ENCODE measurements at regions not wholly inside any gene's neighbourhood (a gene's known extent, or its start where the extent isn't known, plus 50 kb on each side); places are given as distances from the start of the nearest gene placed in this dataset.
A peak's percentile ranks its signal among the peaks of the same experiment; 100 is the strongest.
"Not testable (repeated sequence)": the region's sequence is repeated elsewhere in the genome, so short reads cannot be mapped to it uniquely, and the experiment has no call there.

DNA sequence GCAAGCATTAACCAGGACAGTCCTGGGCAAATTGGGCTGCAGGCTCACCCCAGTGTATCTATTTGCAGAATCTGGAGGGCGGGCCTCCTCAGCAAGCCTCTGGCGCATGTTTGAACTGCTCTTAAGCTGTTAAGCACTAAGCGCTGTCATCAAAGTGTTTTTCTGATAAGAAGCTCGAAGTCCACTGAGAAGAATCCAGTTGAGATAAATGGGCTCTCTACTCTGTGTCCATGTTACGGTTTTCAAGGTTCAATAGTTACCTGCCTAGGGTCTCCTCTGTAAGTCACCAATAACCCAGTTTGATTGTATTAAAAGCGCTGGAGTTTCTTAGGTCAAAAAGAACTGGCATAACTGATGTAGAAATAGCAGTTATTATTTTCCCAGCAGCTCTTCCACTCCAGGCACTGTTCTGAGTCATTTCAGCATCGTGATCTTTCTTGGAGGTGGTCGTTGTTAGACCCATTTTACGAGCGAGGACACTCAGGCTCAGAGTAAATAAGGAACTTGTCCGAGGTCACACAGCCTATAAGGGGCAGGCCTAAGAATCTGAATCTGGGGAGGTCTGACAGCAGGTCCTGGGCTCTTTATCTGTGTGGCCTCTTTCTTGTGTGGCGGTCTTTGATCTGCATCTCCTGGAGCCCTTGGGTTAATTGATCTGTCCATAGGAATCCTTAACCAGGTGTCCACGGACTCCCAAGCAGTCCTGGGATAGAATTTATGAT, 207.4 kb upstream of the ZNF217 start:
- peak; percentile 89 for DNase-seq (ENCODE audit: low spot score)

DNA sequence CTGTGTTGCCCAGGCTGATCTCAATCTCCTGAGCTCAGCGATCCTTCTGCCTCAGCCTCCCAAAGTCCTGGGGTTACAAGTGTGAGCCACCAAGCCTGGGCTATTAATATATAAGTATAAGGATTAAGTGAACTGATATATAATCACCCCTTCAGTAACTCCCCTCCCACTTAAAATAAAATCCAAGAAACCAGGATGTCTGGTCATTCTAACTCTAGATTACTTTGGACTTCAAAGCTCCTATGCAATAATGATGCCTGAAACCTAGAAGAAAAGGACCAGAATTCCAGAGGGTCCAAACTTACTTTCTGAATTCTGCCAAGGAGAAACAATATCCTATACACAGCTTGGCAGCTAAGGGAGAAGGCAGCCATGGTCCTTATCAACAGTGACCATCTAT, 206.8 kb upstream of the ZNF217 start:
- peak; percentile 49 for DNase-seq (ENCODE audit: low spot score)

DNA sequence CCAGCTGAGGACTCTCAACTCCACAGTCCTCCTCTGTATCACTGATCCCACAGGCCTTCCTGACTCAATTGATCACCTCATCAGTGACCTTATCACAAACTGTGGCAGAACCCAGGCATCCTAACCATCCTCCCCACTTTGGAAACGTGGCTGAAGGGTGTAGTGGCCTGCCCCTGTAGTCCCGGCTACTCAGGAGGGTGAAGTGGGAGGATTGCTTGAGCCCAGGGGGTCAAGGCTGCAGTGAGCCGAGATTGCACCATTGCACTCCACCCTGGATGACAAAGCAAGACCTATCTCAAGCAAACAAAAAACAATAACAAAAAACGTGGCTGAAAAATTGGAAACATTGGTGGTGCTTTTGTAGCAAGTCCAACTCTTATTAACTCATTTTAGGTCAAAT, 203.4 kb upstream of the ZNF217 start:
- no peak for DNase-seq (ENCODE audit: low spot score)

DNA sequence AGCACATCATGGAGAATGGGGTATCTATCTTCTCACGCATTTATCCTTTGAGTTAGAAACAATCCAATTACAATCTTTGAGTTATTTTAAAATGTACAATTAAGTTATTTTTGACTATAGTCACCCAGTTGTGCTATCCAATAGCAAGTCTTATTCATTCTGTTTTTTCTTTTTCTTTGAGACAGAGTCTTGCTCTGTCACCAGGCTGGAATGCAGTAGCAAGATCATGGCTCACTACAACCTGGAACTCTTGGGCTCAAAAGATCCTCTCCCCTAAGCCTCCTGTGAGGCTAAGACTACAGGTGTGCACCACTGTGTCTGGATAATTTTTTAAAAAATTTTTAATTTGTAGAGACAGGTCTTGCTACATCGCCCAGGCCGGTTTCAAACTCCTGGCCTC, 201.5 kb upstream of the ZNF217 start:
- no peak for DNase-seq (ENCODE audit: low spot score)

DNA sequence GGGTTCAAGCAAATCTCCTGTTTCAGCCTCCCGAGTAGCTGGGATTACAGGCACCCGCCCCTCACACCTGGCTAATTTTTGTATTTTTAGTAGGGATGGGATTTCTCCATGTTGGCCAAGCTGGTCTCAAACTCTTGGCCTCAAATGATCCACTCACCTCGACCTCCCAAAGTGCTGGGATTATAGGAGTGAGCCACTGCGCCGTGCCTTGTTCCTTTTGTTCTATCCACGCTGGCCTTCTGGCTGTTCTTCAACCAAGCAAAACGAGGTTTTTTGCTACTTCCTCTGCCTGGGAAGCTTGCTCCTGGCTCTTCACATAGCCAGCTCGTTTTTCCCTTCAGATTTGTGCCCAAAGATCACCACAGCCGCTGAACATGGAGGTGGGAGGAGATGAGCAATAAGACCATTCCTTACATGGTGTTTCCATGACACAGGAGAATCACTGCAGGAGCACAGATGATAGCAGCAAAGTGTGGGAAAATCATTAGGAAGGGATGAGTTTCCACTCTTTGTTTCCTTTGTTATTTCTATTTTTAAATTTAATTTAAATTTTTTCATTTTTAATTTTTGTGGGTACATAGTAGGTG, 201.0 kb upstream of the ZNF217 start:
- DNase-seq (ENCODE audit: low spot score) = no peak

DNA sequence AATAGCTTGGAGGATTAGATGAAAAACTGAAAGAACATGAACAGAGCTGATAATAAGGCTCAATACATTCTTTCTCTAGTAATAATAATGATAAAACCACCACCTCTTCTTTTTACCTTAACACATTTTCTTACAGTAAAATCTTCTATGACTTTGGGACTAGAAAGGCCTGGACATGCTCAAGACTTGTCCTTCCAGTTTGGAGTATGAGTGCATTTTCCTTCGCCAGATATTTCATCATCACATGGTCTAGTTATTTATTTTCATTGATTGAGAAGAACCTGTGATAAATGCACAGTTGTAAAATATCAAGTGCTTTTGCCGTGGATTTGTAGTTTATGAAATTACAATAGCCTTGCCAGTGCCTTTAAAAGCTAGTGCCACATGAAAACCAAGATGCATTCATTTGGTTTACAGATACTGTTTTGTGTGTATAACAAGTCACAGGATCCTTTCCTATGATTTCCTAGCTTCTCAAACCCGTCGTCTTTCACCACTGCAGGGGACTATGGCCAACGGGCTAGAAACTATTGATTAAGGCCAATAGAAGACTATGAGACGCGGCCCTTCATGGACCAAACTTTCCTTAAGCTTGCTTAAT, 200.2 kb upstream of the ZNF217 start:
- peak; percentile 23 for DNase-seq (ENCODE audit: low spot score)

DNA sequence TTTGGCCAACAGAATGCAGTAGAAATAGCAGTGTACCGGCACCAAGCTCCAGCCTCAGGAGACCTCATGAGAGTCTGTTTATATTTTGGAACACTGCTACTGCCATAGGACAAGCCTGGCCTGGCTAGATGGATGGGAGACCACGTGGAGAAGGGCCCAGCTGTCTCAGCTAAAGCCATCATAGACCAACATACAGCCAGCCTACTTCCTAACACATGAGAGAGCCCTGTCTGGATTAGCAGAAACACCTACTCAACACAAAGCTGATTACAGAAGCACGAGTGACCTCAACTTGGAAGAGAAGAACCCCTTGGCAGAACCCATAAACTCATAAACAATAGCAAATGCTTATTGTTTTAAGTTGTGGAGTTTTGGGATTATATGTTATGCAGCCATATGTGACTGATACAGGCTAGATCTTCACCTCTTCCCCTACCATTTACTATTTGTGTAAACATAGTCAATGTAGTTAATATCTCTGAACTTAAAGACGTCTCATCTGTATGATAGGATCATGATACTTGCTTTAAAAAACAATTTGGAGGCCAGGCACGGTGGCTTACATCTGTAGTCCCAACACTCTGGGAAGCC, 199.4 kb upstream of the ZNF217 start:
- DNase-seq (ENCODE audit: low spot score) = no peak

DNA sequence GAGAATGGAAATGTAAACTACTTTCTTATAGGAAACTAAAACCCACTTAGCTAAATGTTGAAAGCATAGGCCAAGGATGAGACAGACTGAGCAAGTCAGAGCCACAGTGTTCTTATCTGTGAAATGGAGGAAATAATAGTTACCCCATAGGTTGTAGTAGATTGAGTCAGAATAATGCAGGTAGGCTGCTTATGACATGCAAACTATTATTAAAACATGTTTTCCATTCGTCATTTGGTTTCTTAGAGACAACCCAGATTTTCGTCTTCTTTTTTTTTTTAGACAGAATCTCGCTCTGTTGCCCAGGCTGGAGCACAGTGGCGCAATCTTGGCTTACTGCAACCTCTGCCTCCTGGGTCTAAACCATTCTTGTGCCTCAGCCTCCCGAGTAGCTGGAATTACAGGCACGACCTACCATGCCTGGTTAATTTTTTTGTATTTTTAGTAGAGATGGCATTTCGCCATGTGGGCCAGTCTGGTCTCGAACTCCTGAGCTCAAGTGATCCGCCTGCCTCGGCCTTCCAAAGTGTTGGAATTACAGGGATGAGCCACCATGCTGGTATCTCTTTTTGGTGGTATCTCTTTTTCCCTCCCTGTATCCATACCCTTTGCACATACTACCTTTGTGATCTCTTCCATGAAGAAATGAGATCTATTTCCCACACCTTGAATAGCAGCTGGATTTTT, 196.5 kb upstream of the ZNF217 start:
- DNase-seq (ENCODE audit: low spot score) = no peak

DNA sequence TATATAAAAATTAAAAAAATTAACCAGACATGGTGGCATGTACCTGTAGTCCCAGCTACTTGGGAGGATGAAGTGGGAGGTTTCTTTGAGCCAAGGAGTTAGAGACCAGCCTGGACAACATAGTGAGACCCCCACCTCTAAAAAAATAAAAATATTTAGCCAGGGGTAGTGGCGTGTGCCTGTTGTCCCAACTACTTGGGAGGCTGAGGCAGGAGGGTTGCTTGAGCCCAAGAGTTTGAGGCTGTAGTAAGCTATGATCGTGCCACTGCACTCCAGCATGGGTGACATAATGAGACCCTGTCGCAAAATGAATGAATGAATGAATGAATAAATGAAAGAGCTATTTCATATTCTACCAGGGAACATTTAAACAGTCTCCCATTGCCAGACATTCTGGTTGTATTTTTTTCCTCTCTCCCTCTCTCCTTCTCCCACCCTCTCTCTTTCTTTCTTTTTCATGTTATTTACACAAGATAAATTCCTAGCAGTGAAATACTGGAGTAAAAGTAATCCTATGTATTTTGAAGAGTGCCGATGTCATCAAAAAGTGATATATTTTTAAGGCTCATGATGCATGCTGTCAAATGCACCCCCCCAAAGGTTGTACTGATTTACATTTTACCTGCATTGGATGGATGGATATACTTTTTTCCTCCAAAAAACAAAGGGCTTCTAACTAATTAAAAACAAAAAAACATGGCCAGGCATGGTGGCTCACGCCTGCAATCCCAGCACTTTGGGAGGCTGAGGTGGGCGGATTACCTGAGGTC, 194.8 kb upstream of the ZNF217 start:
- DNase-seq (ENCODE audit: low spot score) = no peak

DNA sequence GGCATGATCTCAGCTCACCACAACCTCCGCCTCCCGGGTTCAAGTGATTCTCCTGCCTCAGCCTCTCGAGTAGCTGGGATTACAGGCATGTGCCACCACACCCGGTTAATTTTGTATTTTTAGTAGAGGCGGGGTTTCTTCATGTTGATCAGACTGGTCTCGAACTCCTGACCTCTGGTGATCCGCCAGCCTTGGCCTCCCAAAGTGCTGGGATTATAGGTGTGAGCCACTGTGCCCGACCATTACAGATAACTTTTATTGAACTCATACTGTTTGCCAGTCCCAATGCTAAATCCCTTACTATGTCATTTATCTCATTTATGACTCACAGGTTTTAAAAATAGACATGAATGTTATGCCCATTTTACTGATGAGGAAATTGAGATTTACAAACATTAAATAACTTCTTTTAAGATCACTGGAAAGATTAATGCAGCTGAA, 193.9 kb upstream of the ZNF217 start:
- DNase-seq (ENCODE audit: low spot score) = not testable (repeated sequence)

DNA sequence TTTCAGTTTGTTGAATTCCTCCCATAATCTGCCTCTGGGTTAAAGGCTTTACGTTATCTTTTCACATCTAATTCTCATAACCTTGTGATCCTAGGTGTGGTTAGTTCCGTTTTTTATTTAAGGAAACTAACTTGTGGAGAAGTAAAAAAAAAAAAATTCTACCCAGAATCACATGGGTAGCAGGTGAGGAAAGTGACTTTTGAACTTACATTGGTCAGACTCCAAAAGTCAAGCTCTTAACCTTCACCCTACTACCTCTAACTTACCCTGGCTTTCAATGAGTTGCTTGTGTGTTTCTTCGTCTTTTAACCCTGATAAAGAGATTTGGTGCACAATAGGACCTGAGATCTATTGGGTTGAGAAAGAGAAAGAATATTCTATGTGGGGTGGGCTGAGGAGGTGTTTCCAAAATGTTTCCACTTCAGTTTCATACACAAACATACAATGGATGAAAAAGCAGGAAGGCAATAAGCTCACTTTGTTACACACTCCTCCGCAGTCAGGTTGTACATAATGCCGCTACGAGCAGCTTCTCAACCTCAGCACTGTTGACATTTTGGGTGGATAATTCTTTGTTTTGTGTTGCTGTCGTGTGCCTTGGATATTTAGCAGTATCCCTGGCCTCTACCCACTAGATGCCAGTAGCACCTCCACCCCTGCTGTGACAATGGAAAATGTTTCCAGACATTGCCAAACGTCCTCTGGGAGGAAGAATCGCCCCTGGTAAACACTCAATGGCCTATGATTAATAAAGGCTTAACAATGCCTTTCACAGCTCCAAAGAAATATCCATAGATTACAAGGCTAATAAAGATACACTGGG, 193.0 kb upstream of the ZNF217 start:
- peak; percentile 24 for DNase-seq (ENCODE audit: low spot score)

DNA sequence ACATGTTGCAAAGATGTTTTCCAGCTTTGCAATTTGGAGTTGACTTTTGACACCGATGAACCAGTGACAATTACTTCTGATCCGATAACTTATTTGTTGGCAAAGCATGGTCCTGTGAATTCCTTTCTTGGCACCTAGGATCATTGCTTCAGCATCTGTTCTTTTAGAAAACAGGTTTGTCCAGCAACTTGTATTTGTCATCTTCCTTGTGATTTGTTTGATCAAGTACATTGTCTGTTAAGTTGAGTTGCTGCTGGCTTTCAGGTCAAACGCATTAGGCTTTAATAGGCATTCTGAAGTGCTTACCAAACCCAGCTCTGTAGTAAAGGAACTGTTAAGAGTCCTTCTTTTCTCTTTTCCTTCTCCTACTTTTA, 192.4 kb upstream of the ZNF217 start:
- DNase-seq (ENCODE audit: low spot score) = peak; percentile 29

DNA sequence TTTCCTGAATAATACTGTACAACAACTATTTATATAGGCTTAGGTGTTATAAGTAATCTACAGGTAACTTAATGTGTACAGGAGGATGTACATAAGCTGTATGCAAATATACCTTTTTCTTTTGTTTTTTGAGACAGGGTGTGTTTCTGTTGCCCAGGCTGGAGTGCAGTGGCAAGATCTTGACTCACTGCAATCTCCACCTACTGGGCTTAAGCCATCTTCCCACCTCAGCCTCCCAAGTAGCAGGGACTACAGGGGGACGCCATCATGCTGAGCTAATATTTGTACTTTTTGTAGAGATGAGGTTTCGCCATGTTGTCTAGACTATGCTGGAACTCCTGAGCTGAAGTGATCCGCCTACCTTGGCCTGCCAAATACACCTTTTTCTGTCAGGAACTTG, 191.7 kb upstream of the ZNF217 start:
- no peak for DNase-seq (ENCODE audit: low spot score)

DNA sequence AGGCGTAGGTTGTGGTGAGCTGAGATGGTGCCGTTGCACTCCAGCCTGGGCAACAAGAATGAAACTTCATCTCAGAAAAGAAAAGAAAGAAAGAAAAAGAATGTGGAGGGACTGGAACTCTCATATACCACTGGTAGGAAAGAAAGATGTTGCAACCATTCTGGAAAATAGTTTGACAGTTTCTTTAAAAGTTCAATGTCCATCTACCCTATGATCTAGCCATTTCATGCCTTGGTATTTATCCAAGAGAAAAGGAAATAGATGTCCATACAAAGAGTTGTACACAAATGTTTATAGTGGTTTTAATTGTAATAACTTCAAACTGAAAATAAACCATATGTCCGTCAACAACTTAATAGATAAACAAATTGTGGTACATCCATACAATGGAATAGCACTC, 190.1 kb upstream of the ZNF217 start:
- no peak for DNase-seq (ENCODE audit: low spot score)

DNA sequence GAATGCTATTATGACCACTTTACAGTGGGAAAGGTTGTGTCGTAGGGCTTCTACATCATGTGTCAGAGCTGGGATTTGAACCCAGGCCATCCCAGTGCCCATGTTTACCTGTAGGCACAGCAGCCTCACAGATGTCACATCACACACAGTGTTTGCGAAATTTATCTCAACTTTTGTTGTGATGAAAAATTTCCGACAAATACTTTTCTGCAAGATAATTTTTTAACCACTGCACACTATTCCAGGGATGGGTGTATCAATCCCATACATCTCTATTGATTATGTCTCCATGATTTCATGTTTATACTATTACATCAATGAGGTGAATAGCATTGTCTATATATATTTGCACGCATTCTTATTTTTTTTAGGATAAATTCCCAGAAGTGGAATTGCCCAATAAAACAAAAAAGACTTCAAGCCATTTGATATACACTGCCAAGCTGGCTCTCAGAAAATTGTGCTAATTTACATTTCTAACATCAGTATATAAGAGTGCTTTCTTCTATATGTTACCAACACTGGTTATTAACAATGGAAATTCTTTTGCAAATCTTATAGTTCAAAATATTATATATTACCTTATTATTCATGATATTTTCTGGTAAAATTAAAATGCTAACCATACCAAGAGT, 189.1 kb upstream of the ZNF217 start:
- no peak for DNase-seq (ENCODE audit: low spot score)

DNA sequence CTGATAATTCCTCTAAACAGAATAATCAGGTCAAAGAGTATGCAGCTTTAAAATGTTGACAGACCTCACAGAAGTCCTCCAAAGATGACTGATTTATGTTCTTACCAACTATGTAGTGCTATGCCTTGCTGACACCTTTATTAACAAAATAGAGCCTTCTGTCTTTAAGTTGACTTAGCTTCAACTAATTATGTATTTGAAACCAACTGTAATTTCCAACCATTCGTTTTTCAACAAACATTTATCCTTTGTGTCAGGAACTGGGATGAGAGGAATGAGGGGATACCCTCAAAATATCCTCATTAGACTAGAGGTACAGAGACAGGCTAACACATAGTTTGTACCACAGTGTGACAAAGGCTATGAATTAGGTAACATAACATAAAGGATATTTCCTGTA, 186.2 kb upstream of the ZNF217 start:
- no peak for DNase-seq (ENCODE audit: low spot score)

DNA sequence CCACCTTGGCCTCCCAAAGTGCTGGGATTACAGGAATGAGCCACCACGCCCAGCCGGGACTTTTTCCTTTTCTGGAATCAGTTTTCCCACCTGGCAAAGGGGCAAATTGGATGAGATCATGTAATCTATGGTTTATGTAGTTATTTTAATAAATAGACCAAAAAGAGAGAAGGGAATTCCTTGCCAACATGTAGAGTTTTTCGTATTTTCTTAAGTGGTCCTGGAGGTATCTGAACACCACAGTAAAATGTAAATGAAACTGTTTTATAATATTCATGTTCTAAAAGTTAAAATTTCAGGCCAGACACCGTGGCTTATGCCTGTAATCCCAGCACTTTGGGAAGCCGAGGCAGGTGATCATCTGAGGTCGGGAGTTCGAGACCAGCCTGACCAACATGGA, 185.1 kb upstream of the ZNF217 start:
- DNase-seq (ENCODE audit: low spot score) = no peak

DNA sequence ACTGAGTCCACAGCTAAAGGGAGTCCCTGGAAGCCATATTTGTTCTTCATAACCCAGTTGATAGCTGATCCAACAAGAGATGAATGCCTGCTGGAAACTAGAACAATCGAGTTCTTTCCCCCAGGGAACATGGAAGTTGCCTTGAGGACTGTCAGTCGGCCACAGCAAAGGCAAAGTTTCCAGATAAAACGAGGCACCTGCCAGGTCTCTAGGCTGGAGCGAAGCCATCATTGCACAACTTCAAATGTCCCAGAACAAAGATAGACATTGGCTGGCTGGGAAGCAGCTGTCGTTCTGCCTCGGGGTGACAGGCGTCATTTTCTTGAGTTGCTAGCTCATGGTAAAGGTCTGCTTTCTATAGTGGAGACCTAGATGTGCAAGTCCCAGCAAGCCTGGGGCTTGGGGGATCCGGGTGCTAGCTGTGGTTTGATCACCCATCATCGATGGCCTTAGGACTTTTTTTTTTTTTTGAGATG, 184.4 kb upstream of the ZNF217 start:
- DNase-seq (ENCODE audit: low spot score) = no peak

DNA sequence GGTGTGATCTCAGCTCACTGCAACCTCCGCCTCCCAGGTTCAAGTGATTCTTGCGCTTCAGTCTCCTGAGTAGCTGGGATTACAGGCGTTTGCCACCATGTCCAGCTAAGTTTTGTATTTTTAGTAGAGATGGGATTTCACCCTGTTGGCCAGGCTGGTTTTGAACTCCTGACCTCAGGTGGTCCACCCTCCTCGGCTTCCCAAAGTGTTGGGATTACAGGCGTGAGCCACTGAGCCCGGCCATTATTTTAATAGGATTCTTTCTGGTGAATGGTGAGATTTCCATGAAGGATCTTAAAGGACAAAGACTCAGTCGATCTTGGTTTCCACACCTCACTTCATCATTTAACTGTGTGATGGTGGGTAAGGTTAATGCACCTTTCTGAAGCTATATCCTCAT, 183.8 kb upstream of the ZNF217 start:
- not testable (repeated sequence) for DNase-seq (ENCODE audit: low spot score)

DNA sequence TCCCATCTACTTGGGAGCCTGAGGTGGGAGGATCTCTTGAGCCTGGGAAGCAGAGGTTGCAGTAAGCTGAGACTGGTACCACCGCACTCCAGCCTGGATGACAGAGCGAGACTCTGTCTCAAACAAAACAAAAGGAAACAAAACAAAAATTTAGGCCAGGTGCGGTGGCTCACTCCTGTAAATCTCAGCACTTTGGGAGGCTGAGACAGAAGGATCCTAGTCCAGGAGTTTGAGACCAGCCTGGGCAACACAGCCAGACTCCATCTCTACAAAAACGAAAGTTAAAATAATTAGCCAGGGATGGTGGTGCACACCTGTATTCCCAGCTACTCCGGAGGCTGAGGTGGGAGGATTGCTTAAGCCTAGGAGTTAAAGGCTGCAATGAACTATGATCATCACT, 183.2 kb upstream of the ZNF217 start:
- no peak for DNase-seq (ENCODE audit: low spot score)
